CD4-positive, alpha-beta memory T cell (primary cell): ENCODE measurements at regions not wholly inside any gene's neighbourhood (a gene's known extent, or its start where the extent isn't known, plus 50 kb on each side); places are given as distances from the start of the nearest gene placed in this dataset.
A peak's percentile ranks its signal among the peaks of the same experiment; 100 is the strongest.
"Not testable (repeated sequence)": the region's sequence is repeated elsewhere in the genome, so short reads cannot be mapped to it uniquely, and the experiment has no call there.

Experiments
- CTCF ChIA-PET: fragments of 350-600 bp; sonication (Branson Sonifier 250); formaldehyde crosslinking; loops from one replicate; lab custom pipeline; 2021; ENCODE audit warnings: inconsistent platforms; ENCODE audit not compliant: partially characterized antibody; lab: Charles Lee
- POLR2A ChIA-PET: fragments of 350-600 bp; sonication (Branson Sonifier 250); formaldehyde crosslinking; loops from one replicate; lab custom pipeline; 2021; ENCODE audit not compliant: partially characterized antibody; lab: Charles Lee
- DNase-seq, 5 donors: peaks; one replicate each; pipeline versions ENCODE4 v3.0.0 to v3.0.0-alpha.2; 2020 to 2022; ENCODE audit warnings: mixed read lengths in 1 of 5
- H3K27ac ChIP-seq: one replicate; pipeline ENCODE4 v1.7.0; 2013; ENCODE audit warnings: low read depth, low read length
- H3K27me3 ChIP-seq: 2 replicates; pipeline ENCODE4 v1.7.0; 2013; ENCODE audit warnings: mild to moderate bottlenecking, low read length, moderate library complexity; ENCODE audit not compliant: insufficient read depth
- H3K36me3 ChIP-seq: 2 replicates; pipeline ENCODE4 v1.7.0; 2013; ENCODE audit warnings: mild to moderate bottlenecking, low read length, moderate library complexity; ENCODE audit not compliant: insufficient read depth
- H3K4me1 ChIP-seq: 2 replicates; pipeline ENCODE4 v1.7.0; 2013; ENCODE audit warnings: mild to moderate bottlenecking, low read length, moderate library complexity; ENCODE audit not compliant: insufficient read depth
- H3K4me3 ChIP-seq, 2 donors: one replicate each; pipeline ENCODE4 v1.7.0; 2013; ENCODE audit warnings: low read length in 2 of 2, mild to moderate bottlenecking in 1 of 2
- H3K9me3 ChIP-seq, 2 donors: one replicate each; pipeline ENCODE4 v1.7.0; 2013; ENCODE audit warnings: low read length in 2 of 2, control low read depth in 1 of 2; ENCODE audit not compliant: control insufficient read depth in 1 of 2
- H3K27ac Mint-ChIP-seq, 7 donors: one replicate each; pipeline ENCODE4 v1.8.0; 2020 to 2021; ENCODE audit warnings: mixed read lengths in 7 of 7, mild to moderate bottlenecking in 6 of 7, inconsistent platforms in 3 of 7, moderate library complexity in 3 of 7
- H3K27me3 Mint-ChIP-seq, 2 donors: one replicate each; pipeline ENCODE4 v1.8.0; 2020 to 2021; ENCODE audit warnings: mixed read lengths in 2 of 2
- H3K36me3 Mint-ChIP-seq, 2 donors: one replicate each; pipeline ENCODE4 v1.8.0; 2020 to 2021; ENCODE audit warnings: mixed read lengths in 2 of 2, inconsistent platforms in 1 of 2, mild to moderate bottlenecking in 1 of 2
- H3K4me1 Mint-ChIP-seq, 4 donors: one replicate each; pipeline ENCODE4 v1.8.0; 2020 to 2021; ENCODE audit warnings: mixed read lengths in 4 of 4, mild to moderate bottlenecking in 1 of 4
- H3K4me3 Mint-ChIP-seq, 8 donors: one replicate each; pipeline ENCODE4 v1.8.0; 2020 to 2021; ENCODE audit warnings: mixed read lengths in 8 of 8, mild to moderate bottlenecking in 7 of 8, moderate library complexity in 6 of 8, inconsistent platforms in 3 of 8
- H3K9me3 Mint-ChIP-seq, 8 donors: one replicate each; pipeline ENCODE4 v1.8.0; 2020 to 2021; ENCODE audit warnings: mixed read lengths in 8 of 8, mild to moderate bottlenecking in 5 of 8, inconsistent platforms in 3 of 8, moderate library complexity in 1 of 8
- intact Hi-C: fragments of 100-400 bp; cut with micrococcal nuclease; formaldehyde crosslinking; loops from one replicate; pipeline ENCODE4 v1.15.1; 2023

DNA sequence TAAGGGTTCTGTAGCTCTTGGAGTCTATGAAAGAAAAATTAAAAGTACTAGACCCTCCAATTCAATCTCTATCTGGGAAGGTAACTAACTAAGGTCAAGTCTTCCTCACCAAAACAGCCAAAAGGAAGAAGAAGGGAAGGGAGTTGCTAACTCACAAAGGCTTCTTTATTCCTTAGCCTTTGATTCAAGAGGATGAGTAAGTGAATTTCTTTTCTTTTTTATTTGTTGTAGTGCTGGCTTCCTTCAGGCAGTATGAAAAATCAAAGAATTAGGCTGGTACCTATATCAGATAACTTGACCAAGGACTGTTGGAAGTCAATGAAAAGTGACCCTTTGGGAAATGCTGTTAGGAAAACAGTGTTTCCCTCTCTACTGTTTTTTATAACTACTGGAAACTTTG lies 144.4 kb upstream of the NRIP1 start:
- Histone ChIP-seq H3K27me3 (no peaks in the 10 kb centered on the region), H3K36me3 (no peaks in the 10 kb centered on the region), H3K9me3 (no peaks in the 10 kb centered on the region), H3K27ac (no peak overlapping the region), H3K4me3 (no peak overlapping the region), H3K4me1 (no peaks in the 10 kb centered on the region)
- CTCF ChIA-PET, result no interaction called here
- Mint-ChIP-seq H3K4me3 (no peak overlapping the region), H3K36me3 (no peaks in the 10 kb centered on the region), H3K4me1 (peaks cover 0 to 2% (median under 1%) of the 10 kb centered on the region in 4 donors), H3K27ac (peak overlapping the region in 1 of 7 donors; percentile 30), H3K9me3 (no peaks in the 10 kb centered on the region), H3K27me3 (peaks cover 4 to 9% of the 10 kb centered on the region in 2 donors)
- no peak for DNase-seq
- POLR2A ChIA-PET, result interaction anchor here (0.6 kb wide), 1 partner anchor 143 kb away, joined by 3 read pairs; no protein-coding TSS in a partner anchor
- intact Hi-C loops, result no loop called here

DNA sequence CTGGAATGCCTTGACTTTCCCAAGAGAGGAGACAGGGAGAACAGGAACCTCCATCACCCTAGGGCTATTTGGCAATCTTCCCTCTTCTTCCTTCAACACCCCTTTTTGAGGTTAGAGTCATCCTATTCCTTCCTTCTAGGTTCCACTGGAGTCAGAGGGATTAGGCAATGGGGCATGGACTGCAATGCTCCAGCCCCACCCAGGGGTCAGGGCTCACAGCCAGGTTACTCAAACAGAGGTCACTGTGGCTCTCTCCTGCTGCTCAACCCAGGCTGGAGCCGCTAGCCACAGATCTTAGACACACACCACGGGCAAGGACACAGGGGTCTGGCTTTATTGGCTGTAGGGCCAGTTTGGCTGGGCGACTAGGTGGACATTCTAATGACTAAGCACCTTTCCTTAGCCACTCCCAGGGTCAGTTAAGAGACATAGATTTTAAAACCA lies 145.5 kb upstream of the NRIP1 start:
- H3K4me1 ChIP-seq, result no peaks in the 10 kb centered on the region
- CTCF ChIA-PET, result no interaction called here
- H3K27ac Mint-ChIP-seq, result peak overlapping the region in 2 of 7 donors; percentile 32 to 45
- peaks cover 0 to 2% (median under 1%) of the 10 kb centered on the region in 4 donors for H3K4me1 Mint-ChIP-seq
- no peaks in the 10 kb centered on the region for H3K27me3 ChIP-seq
- H3K9me3 Mint-ChIP-seq, result no peaks in the 10 kb centered on the region
- no peaks in the 10 kb centered on the region for H3K36me3 ChIP-seq
- no peak overlapping the region for H3K27ac ChIP-seq
- POLR2A ChIA-PET, result no interaction called here
- peaks cover 4 to 9% of the 10 kb centered on the region in 2 donors for H3K27me3 Mint-ChIP-seq
- no peak overlapping the region for H3K4me3 Mint-ChIP-seq
- no peak overlapping the region for H3K4me3 ChIP-seq
- intact Hi-C loops, result no loop called here
- no peaks in the 10 kb centered on the region for H3K36me3 Mint-ChIP-seq
- no peak for DNase-seq
- H3K9me3 ChIP-seq, result no peaks in the 10 kb centered on the region

DNA sequence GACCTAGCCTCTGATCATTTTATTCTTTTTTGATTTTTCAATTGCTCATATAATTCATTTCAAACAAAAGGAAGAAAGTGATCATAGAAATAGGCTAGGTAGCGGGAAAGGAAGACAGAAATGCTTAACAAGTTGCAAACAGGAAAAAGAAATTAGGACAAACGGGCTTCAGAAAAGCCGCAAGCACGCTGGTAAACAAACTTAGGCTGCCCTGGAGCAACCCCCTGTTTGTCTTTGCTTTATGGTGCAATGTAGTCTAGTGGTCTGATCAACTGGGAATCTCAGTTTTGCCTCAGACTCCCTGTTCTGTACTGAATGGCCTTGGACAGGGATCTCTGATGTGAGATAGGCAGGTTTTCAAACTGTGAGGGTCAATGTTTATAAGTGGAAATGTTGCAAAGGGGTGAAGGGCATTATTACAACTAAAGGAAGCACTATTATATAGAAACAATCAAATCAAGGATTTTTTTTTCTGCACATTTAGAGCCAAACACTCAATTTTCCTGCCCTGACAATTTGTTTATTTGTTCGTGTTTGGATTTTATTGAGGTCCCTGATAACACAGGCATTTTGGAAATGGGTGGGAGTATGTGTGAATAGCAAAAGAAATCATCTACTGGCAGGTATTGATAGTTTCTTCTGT lies 146.8 kb upstream of the NRIP1 start:
- Histone ChIP-seq H3K27ac (no peak overlapping the region), H3K36me3 (no peaks in the 10 kb centered on the region), H3K4me3 (no peak overlapping the region), H3K9me3 (no peaks in the 10 kb centered on the region), H3K4me1 (no peaks in the 10 kb centered on the region), H3K27me3 (no peaks in the 10 kb centered on the region)
- Mint-ChIP-seq H3K27me3 (peaks cover 4 to 8% of the 10 kb centered on the region in 2 donors), H3K4me1 (peaks cover 0 to 2% (median under 1%) of the 10 kb centered on the region in 4 donors), H3K36me3 (no peaks in the 10 kb centered on the region), H3K4me3 (peak overlapping the region in 4 of 8 donors; percentile 23 to 58 (median 47)), H3K9me3 (no peaks in the 10 kb centered on the region), H3K27ac (peak overlapping the region in 4 of 7 donors; percentile 65 to 87 (median 70))
- DNase-seq, result no peak
- POLR2A ChIA-PET, result no interaction called here
- CTCF ChIA-PET, result no interaction called here
- intact Hi-C loops, result no loop called here

DNA sequence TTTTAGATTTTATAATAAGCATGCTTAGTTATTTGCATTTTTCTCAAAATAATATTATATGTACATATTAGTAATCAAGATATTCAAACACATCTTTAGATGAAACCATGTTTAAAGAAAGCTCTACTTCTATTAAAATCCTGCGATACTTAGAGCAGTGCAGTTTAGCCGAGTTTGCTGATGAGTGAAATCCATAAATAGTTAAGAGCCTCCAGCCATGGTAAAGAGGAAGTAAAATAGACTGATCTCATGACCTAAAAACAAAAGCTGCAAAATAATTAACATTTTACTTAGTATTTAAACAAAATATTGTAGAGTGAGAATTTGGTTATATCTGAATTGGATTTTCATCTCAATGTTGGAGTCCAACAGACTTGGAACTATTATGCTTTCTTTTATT lies 147.4 kb upstream of the NRIP1 start:
- no peak overlapping the region for H3K27ac ChIP-seq
- no peak overlapping the region for H3K4me3 ChIP-seq
- intact Hi-C loops, result no loop called here
- H3K4me1 Mint-ChIP-seq, result peaks cover 0 to 2% (median under 1%) of the 10 kb centered on the region in 4 donors
- H3K27me3 ChIP-seq, result no peaks in the 10 kb centered on the region
- no peaks in the 10 kb centered on the region for H3K9me3 ChIP-seq
- H3K4me1 ChIP-seq, result no peaks in the 10 kb centered on the region
- H3K27ac Mint-ChIP-seq, result no peak overlapping the region
- no peaks in the 10 kb centered on the region for H3K9me3 Mint-ChIP-seq
- no peaks in the 10 kb centered on the region for H3K36me3 ChIP-seq
- H3K27me3 Mint-ChIP-seq, result peaks cover 4 to 7% of the 10 kb centered on the region in 2 donors
- H3K4me3 Mint-ChIP-seq, result no peak overlapping the region
- H3K36me3 Mint-ChIP-seq, result no peaks in the 10 kb centered on the region
- ChIA-PET POLR2A (no interaction called here), CTCF (no interaction called here)
- no peak for DNase-seq

DNA sequence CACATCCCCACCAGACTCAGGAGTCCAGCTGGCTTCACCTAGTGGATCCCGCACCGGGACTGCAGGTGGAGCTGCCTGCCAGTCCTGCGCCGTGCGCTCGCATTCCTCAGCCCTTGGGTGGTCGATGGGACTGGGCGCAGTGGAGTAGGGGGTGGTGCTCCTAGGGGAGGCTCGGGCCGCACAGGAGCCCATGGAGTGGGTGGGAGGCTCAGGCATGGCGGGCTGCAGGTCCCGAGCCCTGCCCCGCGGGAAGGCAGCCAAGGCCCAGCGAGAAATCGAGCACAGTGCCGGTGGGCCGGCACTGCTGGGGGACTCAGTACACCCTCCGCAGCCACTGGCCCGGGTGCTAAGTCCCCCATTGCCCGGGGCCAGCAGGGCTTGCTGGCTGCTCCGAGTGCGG lies 153.7 kb upstream of the NRIP1 start:
- H3K27me3 Mint-ChIP-seq, H3K9me3 Mint-ChIP-seq, H3K4me3 Mint-ChIP-seq, H3K4me1 ChIP-seq, H3K9me3 ChIP-seq, H3K36me3 ChIP-seq, H3K4me3 ChIP-seq, H3K27ac Mint-ChIP-seq, H3K27me3 ChIP-seq, H3K36me3 Mint-ChIP-seq, DNase-seq, POLR2A ChIA-PET, H3K27ac ChIP-seq, H3K4me1 Mint-ChIP-seq, intact Hi-C loops, CTCF ChIA-PET: not testable (repeated sequence)

DNA sequence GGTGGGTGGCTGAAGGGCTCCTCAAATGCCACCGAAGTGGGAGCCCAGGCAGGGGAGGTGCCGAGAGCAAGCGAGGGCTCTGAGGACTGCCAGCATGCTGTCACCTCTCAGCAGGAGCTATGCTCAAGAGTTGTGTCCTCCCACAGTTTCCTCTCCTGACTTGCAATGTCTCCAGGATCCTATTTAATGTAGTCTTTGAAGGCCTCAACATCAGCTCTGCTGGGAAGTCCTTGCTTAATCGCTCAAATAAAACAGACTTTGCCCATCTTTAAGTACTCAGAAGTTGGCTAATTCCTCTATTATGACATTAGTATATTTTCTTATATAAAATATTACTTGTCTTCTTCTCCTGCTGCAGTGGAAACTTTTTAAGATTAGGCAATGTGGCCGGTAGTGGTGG lies 154.2 kb upstream of the NRIP1 start:
- intact Hi-C loops, result no loop called here
- Histone ChIP-seq H3K4me1 (no peaks in the 10 kb centered on the region), H3K27ac (no peak overlapping the region), H3K4me3 (no peak overlapping the region), H3K36me3 (no peaks in the 10 kb centered on the region), H3K9me3 (no peaks in the 10 kb centered on the region), H3K27me3 (no peaks in the 10 kb centered on the region)
- ChIA-PET POLR2A (no interaction called here), CTCF (no interaction called here)
- no peaks in the 10 kb centered on the region for H3K27me3 Mint-ChIP-seq
- H3K27ac Mint-ChIP-seq, result peak overlapping the region in 1 of 7 donors; percentile 73
- no peaks in the 10 kb centered on the region for H3K9me3 Mint-ChIP-seq
- DNase-seq, result no peak
- no peak overlapping the region for H3K4me3 Mint-ChIP-seq
- no peaks in the 10 kb centered on the region for H3K36me3 Mint-ChIP-seq
- no peaks in the 10 kb centered on the region for H3K4me1 Mint-ChIP-seq

DNA sequence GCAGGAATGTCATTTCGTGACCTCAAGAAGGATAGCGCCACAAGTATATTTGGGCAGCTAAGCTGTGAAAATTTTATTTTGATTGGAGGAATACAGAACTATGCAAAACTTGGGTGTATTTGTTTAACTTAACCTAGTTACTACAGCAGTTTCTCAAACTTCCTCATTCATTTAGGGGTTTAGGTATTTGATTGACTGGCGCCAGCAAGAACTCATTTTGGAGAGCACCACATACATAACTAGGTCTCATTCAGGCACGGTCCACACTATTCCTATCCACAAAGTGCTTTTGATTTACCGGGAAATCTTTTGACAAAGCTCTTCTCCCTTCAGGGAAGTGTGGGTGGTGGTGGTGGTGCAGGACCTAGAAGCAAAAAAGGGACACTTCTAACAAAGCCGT lies 155.1 kb upstream of the NRIP1 start:
- Histone ChIP-seq H3K9me3 (no peaks in the 10 kb centered on the region), H3K4me1 (no peaks in the 10 kb centered on the region), H3K4me3 (no peak overlapping the region), H3K27me3 (no peaks in the 10 kb centered on the region), H3K27ac (no peak overlapping the region), H3K36me3 (no peaks in the 10 kb centered on the region)
- no peak overlapping the region for H3K4me3 Mint-ChIP-seq
- peak overlapping the region in 2 of 7 donors; percentile 1 to 5 for H3K27ac Mint-ChIP-seq
- no peaks in the 10 kb centered on the region for H3K9me3 Mint-ChIP-seq
- H3K36me3 Mint-ChIP-seq, result no peaks in the 10 kb centered on the region
- ChIA-PET POLR2A (no interaction called here), CTCF (no interaction called here)
- intact Hi-C loops, result no loop called here
- no peak for DNase-seq
- H3K27me3 Mint-ChIP-seq, result peaks cover 0 to 1% of the 10 kb centered on the region in 2 donors
- H3K4me1 Mint-ChIP-seq, result no peaks in the 10 kb centered on the region
